ENCODE measurements at regions not wholly inside any gene's neighbourhood (a gene's known extent, or its start where the extent isn't known, plus 50 kb on each side); places are given as distances from the start of the nearest gene placed in this dataset.
"Not testable (repeated sequence)": the region's sequence is repeated elsewhere in the genome, so short reads cannot be mapped to it uniquely, and the experiment has no call there.

- no peak for DNase-seq
These were observed 73.8 kb downstream of the SLC25A46 start for GRCh38 chr5:110812639-110813038.

- no peak for DNase-seq
These were observed 77.3 kb downstream of the SLC25A46 start for GRCh38 chr5:110815916-110816605.

GRCh38 chr5:110817459-110817858 lies 78.7 kb downstream of the SLC25A46 start:
- no peak for DNase-seq

GRCh38 chr5:110823571-110823970 lies 84.8 kb downstream of the SLC25A46 start:
- DNase-seq = no peak

GRCh38 chr5:110824936-110825441 lies 86.2 kb downstream of the SLC25A46 start:
- DNase-seq = no peak

- no peak for DNase-seq
These were observed 93.9 kb downstream of the SLC25A46 start for GRCh38 chr5:110832683-110833082.

- not testable (repeated sequence) for DNase-seq
These were observed 96.1 kb downstream of the SLC25A46 start for GRCh38 chr5:110834933-110835332.

GRCh38 chr5:110836851-110837250 lies 98.0 kb downstream of the SLC25A46 start:
- no peak for DNase-seq

- DNase-seq = not testable (repeated sequence)
These were observed 99.5 kb downstream of the SLC25A46 start for GRCh38 chr5:110838357-110838756.

- no peak for DNase-seq
These were observed 100.2 kb downstream of the SLC25A46 start for GRCh38 chr5:110838961-110839360.

GRCh38 chr5:110840347-110840960 lies 101.6 kb downstream of the SLC25A46 start:
- DNase-seq = no peak

- no peak for DNase-seq
These were observed 102.3 kb downstream of the SLC25A46 start for GRCh38 chr5:110841137-110841536.

- no peak for DNase-seq
These were observed 104.1 kb downstream of the SLC25A46 start for GRCh38 chr5:110842948-110843347.

- no peak for DNase-seq
These were observed 105.4 kb downstream of the SLC25A46 start for GRCh38 chr5:110844251-110844650.

GRCh38 chr5:110846398-110847001 lies 107.7 kb downstream of the SLC25A46 start:
- no peak for DNase-seq

GRCh38 chr5:110851357-110851756 lies 112.5 kb downstream of the SLC25A46 start:
- DNase-seq = no peak

GRCh38 chr5:110852053-110852452 lies 113.2 kb downstream of the SLC25A46 start:
- DNase-seq = no peak

GRCh38 chr5:110852541-110852940 lies 113.7 kb downstream of the SLC25A46 start:
- no peak for DNase-seq

GRCh38 chr5:110853267-110853666 lies 114.5 kb downstream of the SLC25A46 start:
- DNase-seq = no peak

- no peak for DNase-seq
These were observed 115.4 kb downstream of the SLC25A46 start for GRCh38 chr5:110854200-110854599.

- DNase-seq = no peak
These were observed 117.2 kb downstream of the SLC25A46 start for GRCh38 chr5:110855961-110856360.

GRCh38 chr5:110865400-110866094 lies 126.7 kb downstream of the SLC25A46 start:
- no peak for DNase-seq

- no peak for DNase-seq
These were observed 131.1 kb downstream of the SLC25A46 start for GRCh38 chr5:110869927-110870326.

All from NCI-H2107 (cell line).